HEK293 (cell line): ENCODE measurements at regions not wholly inside any gene's neighbourhood (a gene's known extent, or its start where the extent isn't known, plus 50 kb on each side); places are given as distances from the start of the nearest gene placed in this dataset.

Experiments
- CTCF ChIP-seq: fragments of 450-650 bp; formaldehyde crosslinking; IDR thresholded peaks from 2 replicates; pipeline ENCODE4 v1.5.1; 2016; ENCODE audit warnings: missing biosample characterization, missing genetic modification characterization
- SCRT2 ChIP-seq: fragments of 450-650 bp; formaldehyde crosslinking; IDR thresholded peaks from 2 replicates; pipeline ENCODE4 v1.5.1; 2016; ENCODE audit warnings: missing biosample characterization, missing genetic modification characterization
- TCF7L2 ChIP-seq: IDR thresholded peaks from 2 replicates; pipeline ENCODE4 v1.6.1; 2011; ENCODE audit warnings: low read depth, mild to moderate bottlenecking, inconsistent platforms, low read length, moderate library complexity, borderline replicate concordance
- ZFP37 ChIP-seq: fragments of 450-650 bp; formaldehyde crosslinking; IDR thresholded peaks from 2 replicates; pipeline ENCODE4 v1.5.1; 2016; ENCODE audit warnings: missing biosample characterization, missing genetic modification characterization
- ZNF184 ChIP-seq: fragments of 450-650 bp; IDR thresholded peaks from 2 replicates; pipeline ENCODE4 v1.5.1; 2018; ENCODE audit warnings: missing biosample characterization, mild to moderate bottlenecking, missing genetic modification characterization
- ZNF24 ChIP-seq: fragments of 450-650 bp; formaldehyde crosslinking; IDR thresholded peaks from 2 replicates; pipeline ENCODE4 v1.5.1; 2016; ENCODE audit warnings: missing biosample characterization, missing genetic modification characterization
- ZNF629 ChIP-seq: fragments of 450-650 bp; formaldehyde crosslinking; IDR thresholded peaks from 2 replicates; pipeline ENCODE4 v1.5.1; 2017; ENCODE audit warnings: missing biosample characterization, missing genetic modification characterization
- ZNF777 ChIP-seq: fragments of 450-650 bp; formaldehyde crosslinking; IDR thresholded peaks from 2 replicates; pipeline ENCODE4 v1.5.1; 2017; ENCODE audit warnings: missing biosample characterization, missing genetic modification characterization, borderline replicate concordance

- TF ChIP-seq SCRT2 (no peak), TCF7L2 (no peak), CTCF (no peak), ZFP37 (tag by site-specific recombination) (no peak), ZNF24 (tag by site-specific recombination) (no peak), ZNF629 (no peak), ZNF184 (tag by site-specific recombination) (no peak), ZNF777 (tag by site-specific recombination) (no peak)
Observed at GRCh38 chr4:28868841-28869240, 1851.3 kb upstream of the PCDH7 start.
